ENCODE measurements at regions not wholly inside any gene's neighbourhood (a gene's known extent, or its start where the extent isn't known, plus 50 kb on each side); places are given as distances from the start of the nearest gene placed in this dataset.
"Not testable (repeated sequence)": the region's sequence is repeated elsewhere in the genome, so short reads cannot be mapped to it uniquely, and the experiment has no call there.

- not testable (repeated sequence) for DNase-seq (ENCODE audit: low read depth)
These were observed 422.3 kb upstream of the SYNCRIP start for GRCh38 chr6:86065002-86065401.

GRCh38 chr6:86057293-86057980, 414.8 kb upstream of the SYNCRIP start:
- DNase-seq (ENCODE audit: low read depth): not testable (repeated sequence)

DNA sequence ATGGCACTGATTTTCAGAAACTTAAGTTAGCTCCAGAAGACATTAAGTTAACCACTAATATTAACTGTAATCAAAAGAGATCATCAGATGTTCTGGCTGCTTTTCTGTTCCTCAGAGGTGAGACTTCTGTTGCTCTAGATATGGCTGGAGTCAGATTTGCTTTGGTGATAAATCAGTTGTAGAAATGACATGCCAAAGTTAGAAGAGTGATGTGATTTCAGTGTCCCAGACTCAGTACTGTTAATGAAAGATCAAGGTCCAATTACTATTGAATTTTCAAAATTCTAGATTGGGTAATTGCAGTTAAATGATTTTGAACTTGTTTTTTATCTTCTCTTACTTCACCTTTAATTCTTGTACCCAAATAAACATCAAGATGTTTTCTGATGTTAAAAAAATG, 402.4 kb upstream of the SYNCRIP start:
- DNase-seq (ENCODE audit: low read depth): no peak

DNA sequence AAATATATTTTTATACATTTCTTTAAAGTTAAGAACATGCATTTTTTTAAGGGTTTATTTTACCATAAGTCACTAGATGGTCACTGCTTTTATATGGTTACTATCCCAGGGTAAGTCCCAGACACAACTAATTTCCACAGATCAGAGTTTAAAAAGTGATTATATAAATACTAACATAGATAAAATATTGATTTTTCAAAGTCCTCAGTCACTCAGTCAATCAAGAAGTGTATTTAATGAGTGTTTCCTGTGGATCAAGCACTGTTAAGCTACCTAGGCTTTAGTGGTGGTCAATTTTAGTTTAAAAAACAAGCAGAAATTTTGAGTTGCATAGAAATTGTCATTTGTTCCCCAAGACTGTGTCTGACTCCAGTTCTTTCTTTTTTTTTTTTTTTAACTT, 399.5 kb upstream of the SYNCRIP start:
- no peak for DNase-seq (ENCODE audit: low read depth)

- DNase-seq (ENCODE audit: low read depth): no peak
These were observed 389.0 kb upstream of the SYNCRIP start for GRCh38 chr6:86031713-86032112.

- DNase-seq (ENCODE audit: low read depth): no peak
These were observed 388.2 kb upstream of the SYNCRIP start for GRCh38 chr6:86030875-86031274.

DNA sequence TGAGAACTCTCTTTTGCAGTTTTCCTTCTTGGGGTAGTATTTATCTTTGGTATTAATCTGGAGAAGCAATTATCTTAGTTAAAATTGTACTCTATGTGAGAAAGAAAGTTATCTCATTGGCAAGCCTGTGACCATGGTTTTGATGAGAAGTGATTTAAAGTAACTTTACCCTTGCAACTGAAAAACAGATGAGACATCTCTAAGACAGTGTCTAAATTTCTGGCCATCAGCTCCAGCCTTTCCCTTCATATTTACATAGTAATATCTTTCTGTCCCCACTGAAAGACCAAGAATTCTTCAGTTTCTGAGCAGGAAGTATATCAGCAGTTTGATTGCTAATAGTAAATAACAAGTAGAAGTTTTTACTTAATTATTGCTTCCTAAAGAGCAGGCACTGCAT, 386.1 kb upstream of the SYNCRIP start:
- no peak for DNase-seq (ENCODE audit: low read depth)

GRCh38 chr6:86026890-86027289, 384.2 kb upstream of the SYNCRIP start:
- not testable (repeated sequence) for DNase-seq (ENCODE audit: low read depth)

DNA sequence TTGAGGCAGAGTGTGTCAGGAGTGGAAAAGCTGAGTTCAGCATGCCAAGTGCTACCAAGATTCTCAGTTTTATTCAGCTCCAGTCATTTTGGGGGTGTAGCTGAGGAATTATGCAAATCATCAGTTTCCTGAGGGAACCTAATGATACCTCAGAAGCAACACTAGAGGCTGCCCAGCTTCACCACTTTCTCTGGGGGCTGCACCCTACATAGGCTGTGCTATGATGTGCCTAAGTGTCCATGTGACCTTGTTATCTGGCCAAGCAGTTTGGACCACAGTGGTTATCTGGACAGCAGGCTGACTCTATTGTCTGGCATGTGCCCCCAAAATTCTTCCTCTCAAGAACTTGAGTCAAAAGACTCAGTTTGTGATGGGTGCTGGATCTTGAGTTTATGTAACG, 374.6 kb upstream of the SYNCRIP start:
- DNase-seq (ENCODE audit: low read depth): no peak

- no peak for DNase-seq (ENCODE audit: low read depth)
These were observed 373.9 kb upstream of the SYNCRIP start for GRCh38 chr6:86016567-86016966.

GRCh38 chr6:86016077-86016476, 373.4 kb upstream of the SYNCRIP start:
- DNase-seq (ENCODE audit: low read depth): no peak

- DNase-seq (ENCODE audit: low read depth): not testable (repeated sequence)
These were observed 370.3 kb upstream of the SYNCRIP start for GRCh38 chr6:86012991-86013390.

- no peak for DNase-seq (ENCODE audit: low read depth)
These were observed 368.5 kb upstream of the SYNCRIP start for GRCh38 chr6:86010915-86011786.

- no peak for DNase-seq (ENCODE audit: low read depth)
These were observed 354.5 kb upstream of the SYNCRIP start for GRCh38 chr6:85997206-85997605.

DNA sequence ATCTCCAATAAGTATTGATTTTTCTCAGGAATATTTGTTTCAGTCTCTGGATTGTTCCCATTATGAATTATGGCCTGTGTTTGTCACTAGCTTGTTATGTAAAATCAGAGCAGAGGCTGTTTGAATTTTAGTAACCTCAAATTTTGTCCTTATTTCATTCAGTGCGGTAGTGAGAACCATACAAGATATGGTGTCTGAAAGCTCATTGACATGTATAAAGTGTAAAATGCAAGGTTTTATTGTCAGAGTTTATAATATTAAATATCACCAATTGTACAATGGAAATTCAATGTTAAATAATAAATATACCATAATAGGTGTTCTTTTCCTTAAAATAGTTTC, 353.3 kb upstream of the SYNCRIP start:
- no peak for DNase-seq (ENCODE audit: low read depth)

GRCh38 chr6:85995339-85996033, 352.8 kb upstream of the SYNCRIP start:
- DNase-seq (ENCODE audit: low read depth): no peak

GRCh38 chr6:85986681-85987080, 344.0 kb upstream of the SYNCRIP start:
- DNase-seq (ENCODE audit: low read depth): no peak

GRCh38 chr6:85983032-85983659, 340.5 kb upstream of the SYNCRIP start:
- DNase-seq (ENCODE audit: low read depth): no peak

DNA sequence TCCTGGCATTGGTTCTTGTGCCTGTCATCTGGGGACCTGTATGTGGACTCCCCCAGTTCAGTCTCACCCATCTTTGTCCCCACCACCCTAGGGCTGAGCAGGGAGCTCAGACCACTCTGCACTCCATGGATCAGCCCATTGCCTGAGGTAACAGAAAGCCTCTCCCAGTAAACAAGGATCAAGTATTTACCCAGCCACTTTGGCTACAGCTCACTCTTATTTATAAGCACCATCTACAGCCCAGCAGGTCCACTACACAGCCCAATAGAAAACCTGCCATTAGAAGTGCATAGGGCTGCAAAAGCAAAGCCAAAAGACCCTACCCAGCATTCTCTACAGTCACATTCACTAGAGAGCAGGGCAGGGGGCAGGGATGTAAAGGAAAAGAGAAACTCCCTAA, 335.0 kb upstream of the SYNCRIP start:
- no peak for DNase-seq (ENCODE audit: low read depth)

- DNase-seq (ENCODE audit: low read depth): no peak
These were observed 333.3 kb upstream of the SYNCRIP start for GRCh38 chr6:85975957-85976356.

GRCh38 chr6:85971238-85971637, 328.6 kb upstream of the SYNCRIP start:
- no peak for DNase-seq (ENCODE audit: low read depth)

- DNase-seq (ENCODE audit: low read depth): no peak
These were observed 324.1 kb upstream of the SYNCRIP start for GRCh38 chr6:85966828-85967227.
